Hematopoietic multipotent progenitor cell treated with erythropoietin and hydrocortisone succinate and interleukin-3 and kit ligand, for 6 days (in vitro differentiated cells): ENCODE measurements at regions not wholly inside any gene's neighbourhood (a gene's known extent, or its start where the extent isn't known, plus 50 kb on each side); places are given as distances from the start of the nearest gene placed in this dataset.
A peak's percentile ranks its signal among the peaks of the same experiment; 100 is the strongest.
"Not testable (repeated sequence)": the region's sequence is repeated elsewhere in the genome, so short reads cannot be mapped to it uniquely, and the experiment has no call there.

Source experiments
- DNase-seq: peaks from one replicate; pipeline ENCODE4 v3.0.0-alpha.2; 2015

DNA sequence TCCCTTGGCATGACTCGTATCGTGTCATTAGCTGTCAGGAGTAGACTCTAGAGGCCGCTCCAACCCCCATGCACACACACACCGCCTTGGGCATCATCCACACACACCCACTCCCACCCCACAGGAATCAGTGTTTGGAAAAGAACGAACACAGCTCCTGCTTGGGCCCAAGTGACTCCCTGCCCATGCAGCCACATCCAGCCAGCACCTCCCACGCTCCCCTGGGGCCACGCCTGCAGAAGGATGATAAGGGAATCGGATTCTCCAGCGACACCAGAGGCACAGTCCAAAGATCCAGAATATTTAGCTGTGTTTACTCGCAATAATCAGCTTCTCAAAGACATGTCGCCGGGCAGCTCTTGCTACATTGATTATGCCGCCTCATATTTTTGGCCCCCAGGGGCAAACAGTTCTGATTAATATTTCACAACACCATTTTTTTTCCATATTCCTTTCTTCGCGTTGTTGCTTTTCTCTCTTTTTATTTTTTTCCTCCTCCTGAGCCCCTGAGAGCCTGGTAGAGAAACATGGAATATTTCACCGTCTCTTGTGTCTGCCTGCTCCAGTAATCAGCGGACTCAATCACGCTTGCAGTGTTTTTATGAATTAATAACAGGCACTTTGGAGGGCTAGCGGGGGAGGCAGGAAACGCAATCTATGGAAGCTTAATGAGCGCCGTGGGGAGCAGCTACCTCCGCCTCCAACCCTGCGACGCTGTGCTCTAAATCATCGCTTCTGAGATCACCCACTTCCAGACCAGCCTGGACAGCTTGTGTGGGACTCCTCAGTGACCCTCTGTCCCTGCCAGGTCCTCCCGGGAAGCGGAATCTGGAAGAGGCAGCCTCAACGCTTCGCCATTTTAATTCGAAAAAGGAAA, 221.4 kb downstream of the TLE3 start:
- no peak for DNase-seq

DNA sequence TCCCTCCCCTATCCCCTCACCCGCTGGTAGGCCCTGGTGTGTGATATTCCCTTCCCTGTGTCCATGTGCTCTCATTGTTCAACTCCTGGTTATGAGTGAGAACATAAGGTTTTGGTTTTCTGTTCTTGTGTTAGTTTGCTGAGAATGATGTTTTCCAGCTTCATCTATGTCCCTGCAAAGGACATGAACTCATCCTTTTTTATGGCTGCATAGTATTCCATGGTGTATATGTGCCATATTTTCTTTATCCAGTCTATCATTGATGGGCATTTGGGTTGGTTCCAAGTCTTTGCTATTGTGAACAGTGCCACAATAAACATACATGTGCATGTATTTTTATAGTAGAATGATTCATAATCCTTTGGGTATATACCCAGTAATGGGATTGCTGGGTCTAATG, 217.8 kb downstream of the TLE3 start:
- DNase-seq, result not testable (repeated sequence)

DNA sequence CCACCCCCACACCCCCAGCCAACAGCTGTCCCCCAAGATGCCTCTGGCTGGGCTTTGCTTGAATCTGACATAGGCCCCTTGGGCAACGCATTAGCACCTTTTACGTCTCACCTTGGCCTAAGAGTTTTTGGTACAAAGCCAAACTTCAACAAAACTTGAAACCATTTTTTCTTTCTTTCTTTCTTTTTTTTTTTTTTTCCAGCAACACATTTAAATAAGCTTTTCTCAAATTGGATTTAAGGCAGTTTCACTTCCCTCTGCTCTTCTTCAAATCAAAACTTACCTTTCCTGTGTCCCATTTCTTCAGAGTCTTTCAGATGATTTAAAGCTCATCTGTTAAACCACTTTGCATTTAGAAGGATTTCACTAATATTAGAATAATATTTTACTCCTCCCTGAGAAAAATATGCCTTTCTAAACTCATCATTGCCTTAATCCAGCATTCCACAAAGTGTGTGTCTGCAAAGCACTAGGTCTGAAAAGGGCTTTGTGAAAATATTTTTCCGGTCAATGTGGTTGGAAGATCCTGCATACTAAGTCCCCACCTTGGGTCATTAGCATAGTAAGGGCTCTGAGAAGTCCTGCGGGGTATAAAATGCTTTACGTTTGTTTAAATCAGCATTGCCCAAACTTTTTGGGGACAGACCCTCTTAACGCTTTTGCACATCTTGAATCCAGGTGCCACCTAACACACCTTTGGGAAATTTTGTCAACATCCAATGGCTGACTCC, 217.0 kb downstream of the TLE3 start:
- no peak for DNase-seq

DNA sequence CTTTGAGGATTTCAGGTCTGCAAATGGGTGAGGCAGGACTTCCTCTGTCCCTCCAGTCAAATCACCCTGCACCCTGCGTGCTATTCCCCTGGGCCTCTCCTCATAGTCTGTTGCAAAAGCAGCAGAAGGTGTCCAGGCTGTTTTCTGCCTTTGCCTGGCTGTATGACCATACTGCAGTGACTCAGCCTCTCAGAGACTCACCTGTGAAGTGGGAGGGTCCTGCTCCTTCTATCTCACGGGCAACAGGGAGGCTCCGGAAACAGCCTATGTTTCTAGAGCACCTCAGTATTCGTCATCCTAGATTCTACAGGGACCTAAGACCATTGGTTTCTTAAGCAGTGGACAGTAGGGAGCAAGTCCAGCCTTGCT, 216.4 kb downstream of the TLE3 start:
- no peak for DNase-seq

DNA sequence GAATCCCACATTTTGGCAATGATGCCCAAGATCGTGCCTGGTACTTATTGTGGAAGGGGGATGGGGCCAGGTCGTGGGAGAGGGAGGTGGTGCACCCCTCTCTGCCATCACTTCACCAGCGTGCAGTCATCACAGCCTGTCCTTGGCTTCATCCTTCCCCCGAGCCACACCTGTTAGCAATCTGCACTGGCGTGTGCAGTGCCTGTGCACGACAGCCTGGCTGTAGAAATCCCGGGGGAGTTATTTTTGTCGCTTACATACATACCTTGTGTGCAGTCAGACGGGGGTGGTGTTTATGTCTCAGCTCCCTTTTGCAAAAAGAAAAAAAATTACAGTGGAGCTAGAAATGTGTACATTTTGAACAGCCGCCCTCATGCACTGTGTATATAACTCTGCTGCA, 216.0 kb downstream of the TLE3 start:
- DNase-seq, result no peak

DNA sequence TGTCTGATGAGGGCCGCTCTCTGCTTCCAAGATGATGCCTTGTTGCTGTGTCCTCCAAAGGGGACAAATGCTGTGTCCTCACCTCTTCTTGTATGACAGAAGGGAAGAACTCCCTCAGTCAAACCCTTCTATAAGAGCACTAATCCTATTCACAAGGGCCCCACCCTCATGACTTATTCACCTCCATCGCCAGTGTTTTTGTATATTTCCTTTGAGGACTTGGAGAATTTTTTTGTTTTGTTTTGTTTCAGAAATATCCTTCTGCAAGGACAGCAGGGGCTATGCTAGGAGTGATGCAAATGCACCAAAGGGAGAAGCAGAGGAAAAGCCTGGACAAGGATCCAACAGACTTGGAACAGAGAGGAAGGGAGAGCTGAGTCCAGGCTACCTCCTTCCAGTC, 214.4 kb downstream of the TLE3 start:
- DNase-seq, result no peak

DNA sequence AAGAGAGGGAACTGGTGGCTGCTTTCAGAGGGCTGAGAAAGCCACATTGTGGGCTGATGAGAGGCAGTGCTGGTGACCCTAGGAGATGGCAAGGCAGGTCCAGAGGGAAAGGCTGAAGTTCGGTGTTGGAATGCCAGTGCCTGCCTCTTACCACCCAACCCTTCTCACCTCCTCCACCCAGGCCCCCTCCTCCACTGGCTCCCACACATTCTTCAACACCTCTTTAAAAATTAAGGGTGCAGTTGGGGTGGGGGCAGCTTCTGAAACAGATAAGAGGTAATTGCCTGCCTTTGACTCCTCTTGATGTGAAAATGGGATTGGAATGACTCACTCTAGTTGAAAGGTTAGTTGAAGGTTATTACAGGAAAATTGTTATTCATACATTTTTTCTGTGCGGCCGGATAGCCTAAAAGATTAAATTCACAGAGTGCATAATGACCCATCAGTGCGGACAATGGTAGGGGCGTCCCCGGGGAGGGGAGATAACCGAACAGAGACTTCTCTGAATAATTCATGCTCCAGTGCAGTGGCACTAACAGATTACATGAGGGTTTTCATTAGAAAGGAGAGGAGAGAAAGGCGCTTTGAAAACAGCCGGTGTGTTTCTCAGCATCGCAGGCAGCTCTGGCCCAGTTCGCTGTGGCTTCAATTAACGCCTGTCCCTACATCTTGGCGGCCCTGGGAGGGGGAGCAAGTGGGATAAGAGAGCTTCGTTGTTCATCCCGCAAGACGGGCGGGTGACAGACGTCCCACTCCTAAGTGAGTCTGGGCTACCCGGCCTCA, 212.4 kb downstream of the TLE3 start:
- DNase-seq, result no peak

DNA sequence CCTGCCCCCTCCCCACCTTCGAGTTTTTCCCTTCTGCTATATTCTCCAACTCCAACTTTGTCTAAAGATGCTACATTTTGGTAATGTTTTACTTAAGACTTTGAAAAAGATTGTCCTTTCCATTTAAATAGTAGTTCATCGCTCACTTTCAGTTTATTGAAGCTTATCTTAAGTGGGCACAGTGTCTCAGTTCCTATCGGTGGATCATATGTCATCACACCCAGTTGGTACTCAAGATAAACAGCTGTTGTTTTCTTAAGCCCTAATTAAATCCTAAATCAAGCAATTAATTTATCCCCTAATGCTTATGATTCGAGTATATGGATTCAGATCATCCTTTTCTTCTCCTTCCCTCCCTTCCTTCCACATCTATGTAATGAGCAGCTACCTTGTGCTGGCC, 210.7 kb downstream of the TLE3 start:
- DNase-seq, result peak; percentile 65

DNA sequence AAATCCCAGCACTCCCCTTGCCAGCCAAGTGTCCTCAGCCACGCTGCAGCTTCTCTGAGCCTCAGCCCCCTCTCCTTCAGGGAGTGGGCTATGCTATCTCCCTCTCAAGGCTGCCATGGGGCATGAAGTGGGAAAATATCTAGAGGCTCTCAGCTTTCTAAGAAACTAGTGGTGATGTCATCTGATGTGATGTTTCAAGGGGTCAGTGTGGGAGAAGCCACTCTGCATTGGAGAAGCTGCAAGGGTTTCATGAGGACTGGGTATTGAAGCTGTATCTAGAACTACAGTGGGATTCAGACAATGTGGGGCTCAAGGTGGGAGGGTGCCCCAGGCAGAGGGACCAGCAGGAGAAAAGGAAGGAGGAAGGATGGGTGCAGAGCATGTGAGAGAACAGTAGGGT, 210.2 kb downstream of the TLE3 start:
- DNase-seq, result no peak

DNA sequence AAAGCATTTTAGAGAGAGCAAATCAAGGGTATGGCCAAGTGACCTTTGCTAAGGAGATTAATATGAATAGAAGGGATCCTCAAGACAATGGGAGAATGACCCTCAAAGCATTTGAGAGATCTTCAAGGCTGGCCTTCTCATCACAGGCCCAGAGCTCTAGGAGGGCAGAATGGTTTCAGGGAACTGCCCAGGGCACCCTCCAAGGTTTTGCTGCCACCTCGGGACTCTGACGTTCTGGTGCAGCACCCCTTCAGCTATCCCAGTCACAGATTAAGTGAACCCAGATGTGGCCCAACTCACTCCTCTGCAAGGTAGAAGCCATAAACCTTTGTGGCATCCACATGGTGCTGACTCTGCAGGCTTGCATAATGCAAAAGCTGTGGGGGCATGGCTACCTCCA, 209.3 kb downstream of the TLE3 start:
- DNase-seq, result no peak

DNA sequence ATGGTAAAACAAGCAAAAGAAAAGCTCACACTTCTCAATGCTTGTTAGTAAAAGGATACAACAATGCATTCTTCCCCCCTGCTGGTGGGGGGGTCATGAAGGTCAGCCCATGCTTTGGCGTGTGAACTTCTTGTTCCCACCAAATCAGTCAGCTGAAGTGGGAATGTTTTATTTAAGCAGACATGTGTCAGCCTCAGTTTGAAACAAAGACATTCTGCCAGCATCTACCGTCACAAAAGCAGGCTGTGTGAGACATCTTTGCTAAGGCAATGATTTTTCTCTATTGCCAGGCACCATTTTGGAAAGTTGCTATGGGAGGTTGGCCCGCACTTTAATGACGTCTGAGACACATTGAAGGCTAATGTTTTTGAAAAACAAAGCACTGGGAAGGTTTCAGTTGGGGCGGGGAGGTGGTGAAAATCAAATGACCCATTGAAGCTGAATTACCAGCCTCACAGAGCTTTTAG, 206.6 kb downstream of the TLE3 start:
- no peak for DNase-seq

DNA sequence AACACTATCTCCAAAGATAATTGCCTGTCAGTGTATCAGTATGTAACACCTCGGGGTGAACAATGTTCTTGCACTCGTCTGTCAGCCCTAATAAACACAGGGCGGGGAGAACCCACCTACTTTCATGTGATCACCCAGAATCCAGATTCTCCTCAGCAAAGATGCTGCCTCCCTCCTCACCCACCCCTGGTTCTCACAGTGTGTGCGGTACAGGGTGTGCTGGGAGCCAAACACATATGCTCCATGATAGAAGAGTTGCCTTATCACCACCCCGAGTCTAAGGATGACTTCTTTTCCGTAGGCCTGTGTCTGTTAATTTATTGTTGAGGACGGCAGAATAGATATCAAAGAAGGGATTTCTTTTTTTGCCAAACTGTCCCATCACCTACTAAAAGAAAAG, 206.1 kb downstream of the TLE3 start:
- no peak for DNase-seq

DNA sequence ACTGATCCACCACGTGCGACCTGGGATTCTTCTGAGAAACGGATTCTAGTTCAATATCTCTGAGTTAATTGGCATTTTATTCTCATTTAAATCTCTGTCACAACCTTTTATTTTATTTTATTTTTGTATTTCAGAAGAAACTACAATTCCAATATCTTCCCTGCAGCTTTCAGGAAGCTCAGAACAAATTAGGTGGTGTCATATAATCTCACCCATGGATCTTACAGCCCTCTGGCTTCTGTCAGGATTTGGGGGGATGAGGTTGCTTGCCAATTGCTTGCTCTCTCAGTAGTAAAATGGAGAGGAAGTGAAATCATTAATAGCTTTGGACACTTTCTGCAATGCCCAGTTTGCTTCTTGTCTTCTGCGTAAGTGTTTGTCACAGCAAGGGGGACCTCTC, 205.4 kb downstream of the TLE3 start:
- DNase-seq, result no peak

DNA sequence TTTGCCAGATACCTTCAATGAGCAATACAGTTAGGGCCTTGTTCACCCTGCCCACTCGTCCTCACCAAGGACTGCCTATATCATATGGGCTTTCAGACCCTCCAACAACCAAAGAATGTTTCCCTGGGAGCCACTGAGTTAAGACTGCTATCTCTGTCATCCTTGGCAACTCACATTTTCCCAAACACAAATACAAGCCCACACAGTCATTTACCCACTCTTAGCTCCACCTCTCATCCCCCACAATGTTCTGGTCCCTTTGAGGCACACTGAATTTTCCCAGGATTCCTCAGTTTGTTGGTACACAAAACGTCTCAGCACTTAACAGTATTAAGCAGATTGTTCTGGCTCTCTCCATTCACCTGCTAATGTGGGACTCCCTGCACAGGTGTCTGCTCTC, 204.6 kb downstream of the TLE3 start:
- DNase-seq, result no peak

DNA sequence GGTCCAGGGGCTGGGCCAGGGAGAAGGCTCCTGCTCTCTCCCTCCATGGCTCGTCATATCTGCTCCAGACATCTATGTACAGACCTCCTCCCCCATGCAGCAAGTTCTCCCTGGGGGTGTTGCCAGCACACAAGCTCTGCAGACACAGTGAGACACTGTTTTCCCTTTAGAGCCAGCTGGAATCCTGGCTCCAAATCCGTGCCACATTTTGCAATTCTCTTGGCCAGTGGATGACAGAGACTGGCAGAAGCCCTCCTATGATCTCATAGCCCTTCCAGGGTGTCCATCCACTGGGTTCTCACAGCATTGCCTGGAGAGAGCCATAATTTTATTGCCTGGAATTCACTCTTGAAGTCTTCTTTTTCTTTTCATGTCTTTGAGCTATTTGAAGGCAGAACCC, 203.9 kb downstream of the TLE3 start:
- DNase-seq, result no peak

DNA sequence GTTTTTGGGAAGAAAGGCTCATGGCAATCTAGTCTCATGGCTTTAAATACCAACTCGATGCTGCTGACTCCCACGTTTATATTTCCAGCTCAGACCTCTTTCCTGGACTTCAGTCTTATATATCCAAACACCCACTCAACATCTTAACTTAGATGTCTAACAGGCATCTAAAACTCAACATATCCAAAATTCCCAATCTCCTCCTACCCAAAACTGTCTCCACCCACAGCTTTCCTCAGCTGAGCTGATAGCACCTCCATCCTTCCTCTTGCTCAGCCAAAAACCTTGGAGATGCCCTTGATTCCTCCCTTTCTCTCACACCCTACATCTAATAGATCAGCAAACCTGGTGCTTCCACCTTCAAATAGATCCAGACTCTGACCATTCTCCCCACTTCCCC, 202.5 kb downstream of the TLE3 start:
- DNase-seq, result no peak

DNA sequence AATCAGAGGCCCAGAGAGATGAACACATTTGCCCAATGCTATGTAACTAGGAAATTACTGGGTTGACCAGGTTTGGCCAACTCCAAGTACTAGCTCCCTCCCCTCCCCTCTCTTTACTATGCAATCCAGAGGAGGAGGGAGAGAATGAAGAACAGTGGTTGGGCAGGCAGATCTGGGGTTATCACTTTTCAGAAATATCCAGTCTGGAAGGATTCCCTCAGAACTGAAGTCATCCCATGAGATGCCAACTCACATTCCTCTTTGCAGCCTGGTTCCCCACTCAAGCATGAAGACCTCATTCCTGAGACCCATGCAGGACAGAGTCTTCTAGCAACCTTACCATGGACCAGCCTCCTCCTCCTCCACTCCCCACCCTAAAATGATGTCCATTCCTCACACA, 201.1 kb downstream of the TLE3 start:
- DNase-seq, result no peak

DNA sequence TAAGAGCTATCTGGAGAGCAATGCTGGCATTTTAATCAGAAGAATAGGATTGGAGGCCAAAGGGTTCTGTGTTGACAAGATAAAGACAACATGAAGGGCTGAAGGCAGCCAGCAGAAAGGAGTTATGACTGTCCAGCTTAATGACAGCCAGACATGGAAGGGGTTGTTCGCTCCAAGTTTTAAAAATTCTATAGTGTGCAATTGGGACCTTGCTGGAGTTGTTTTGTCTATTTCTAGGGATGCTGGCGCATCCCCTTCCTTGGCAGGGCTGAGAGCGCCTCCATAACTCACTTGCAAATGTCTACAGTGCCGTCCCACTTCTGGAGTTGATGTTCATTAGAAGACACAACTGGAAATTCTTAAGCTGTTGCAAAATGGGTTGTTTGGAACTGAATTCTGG, 200.7 kb downstream of the TLE3 start:
- DNase-seq, result no peak

DNA sequence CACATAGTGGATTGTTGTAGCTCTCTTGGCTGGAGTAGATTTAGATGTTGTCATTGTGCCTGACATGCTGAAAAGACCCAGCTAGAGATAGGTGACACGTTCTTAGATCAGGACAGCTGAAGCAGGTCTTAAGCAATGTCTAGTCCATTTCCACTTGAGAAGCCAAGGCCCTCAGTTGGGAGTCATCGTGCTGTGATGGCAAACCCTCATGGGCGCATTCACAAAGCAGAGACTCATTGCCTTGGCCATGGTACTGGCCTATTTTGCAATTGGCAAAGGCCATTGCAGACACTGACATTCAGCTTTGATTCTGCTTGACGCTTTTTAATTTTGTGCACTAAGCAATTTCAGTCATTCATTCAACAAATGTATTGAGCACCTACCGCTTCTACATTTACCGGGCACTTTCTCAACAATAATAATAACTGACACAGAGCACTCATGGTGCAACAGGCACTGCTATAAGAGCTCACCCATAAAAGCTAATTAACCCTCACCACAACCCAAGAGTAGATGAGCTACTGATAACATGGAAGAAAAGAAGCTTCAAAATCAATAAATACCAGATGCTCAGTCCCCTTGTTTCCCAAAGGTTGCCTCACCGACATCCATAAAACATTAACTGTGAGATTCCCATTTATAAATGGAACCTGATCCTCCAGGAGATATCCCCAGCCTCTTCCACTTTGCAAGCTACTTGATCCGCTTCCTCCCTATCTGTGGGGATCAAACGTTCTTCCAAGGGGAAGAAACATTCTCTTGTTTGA, 200.1 kb downstream of the TLE3 start:
- DNase-seq, result no peak

DNA sequence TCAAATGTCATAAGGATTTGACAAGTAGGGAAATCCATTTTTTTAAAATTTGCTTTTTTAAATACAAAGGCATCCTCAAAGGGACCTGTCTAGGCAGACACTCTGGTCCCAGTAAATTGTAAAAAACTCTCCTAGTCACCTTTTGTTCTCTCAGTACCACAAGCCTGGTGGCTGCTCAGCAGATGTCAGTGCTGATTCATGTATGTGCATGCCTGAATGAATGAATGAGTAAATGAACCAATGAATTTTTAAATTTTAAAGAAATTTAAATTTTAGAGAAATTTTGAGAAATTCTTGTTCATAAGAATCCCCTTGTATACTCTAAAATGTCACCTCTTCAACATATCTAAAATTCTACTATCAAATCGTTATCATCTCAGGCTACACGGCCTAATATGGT, 199.5 kb downstream of the TLE3 start:
- DNase-seq, result no peak

DNA sequence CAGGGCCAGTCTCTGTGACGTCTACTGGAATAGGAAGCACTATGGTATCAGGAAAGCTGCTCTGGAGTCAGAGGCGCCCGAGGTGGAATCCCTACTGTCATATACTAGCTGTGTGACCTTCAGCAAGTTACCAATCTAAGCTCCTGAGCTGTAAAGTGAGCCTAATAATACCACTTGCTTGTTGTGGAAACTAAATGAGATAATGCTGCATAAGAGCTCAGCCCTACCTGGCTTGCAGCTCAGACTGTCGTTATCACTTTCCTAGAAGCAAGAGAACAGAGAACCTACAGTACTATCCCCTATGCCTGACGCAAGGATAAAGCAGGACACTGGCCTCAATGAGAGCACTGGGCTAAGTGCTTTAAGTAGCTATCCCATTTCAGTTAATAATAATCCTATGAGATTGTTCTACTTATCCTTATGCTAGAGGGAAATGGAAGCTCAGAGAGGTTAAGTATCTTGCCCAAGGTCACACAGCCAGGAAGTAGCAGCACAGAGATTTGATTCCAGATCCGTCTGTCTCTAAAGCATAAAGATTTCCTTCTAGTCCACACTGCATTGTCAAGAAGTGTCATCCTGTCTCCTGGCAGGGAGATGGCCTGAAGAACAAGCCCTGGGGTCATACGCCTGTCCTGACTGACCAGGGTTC, 195.2 kb downstream of the TLE3 start:
- DNase-seq, result no peak
